CD4-positive, CD25-positive, alpha-beta regulatory T cell (primary cell): ENCODE measurements at regions not wholly inside any gene's neighbourhood (a gene's known extent, or its start where the extent isn't known, plus 50 kb on each side); places are given as distances from the start of the nearest gene placed in this dataset.
"Not testable (repeated sequence)": the region's sequence is repeated elsewhere in the genome, so short reads cannot be mapped to it uniquely, and the experiment has no call there.

Experiments used
- ATAC-seq, 2 donors: fragments of 150-1000 bp; cut with Tn5 transposase; one replicate each; pipeline ENCODE4 v1.10.0; 2021; ENCODE audit warnings: low read depth in 2 of 2, moderate number of reproducible peaks in 2 of 2, moderate library complexity in 1 of 2
- DNase-seq, 3 donors: peaks; one replicate each; pipeline versions ENCODE4 v3.0.0 to v3.0.0-alpha.2; 2012 to 2022; ENCODE audit warnings: mixed read lengths in 1 of 3
- H3K27ac ChIP-seq: one replicate; pipeline ENCODE4 v1.7.0; 2013; ENCODE audit warnings: mild to moderate bottlenecking, low read length; ENCODE audit not compliant: insufficient read depth, poor library complexity, severe bottlenecking
- H3K27me3 ChIP-seq: one replicate; pipeline ENCODE4 v1.7.0; 2013; ENCODE audit warnings: low read length; ENCODE audit not compliant: control insufficient read depth, insufficient read depth
- H3K36me3 ChIP-seq: one replicate; pipeline ENCODE4 v1.7.0; 2013; ENCODE audit warnings: mild to moderate bottlenecking, low read length, moderate library complexity; ENCODE audit not compliant: control insufficient read depth, insufficient read depth
- H3K4me1 ChIP-seq: 2 replicates; pipeline ENCODE4 v1.7.0; 2013; ENCODE audit warnings: mild to moderate bottlenecking, low read length; ENCODE audit not compliant: insufficient read depth, control insufficient read depth, poor library complexity, severe bottlenecking
- H3K4me3 ChIP-seq: one replicate; pipeline ENCODE4 v1.7.0; 2013; ENCODE audit warnings: low read depth, mild to moderate bottlenecking, low read length, moderate library complexity
- H3K9me3 ChIP-seq, 2 experiments: 1 replicate in 1 of 2; 2 replicates in 1 of 2; pipeline ENCODE4 v1.7.0; 2013; ENCODE audit warnings: low read length in 2 of 2, mild to moderate bottlenecking in 1 of 2, moderate library complexity in 1 of 2; ENCODE audit not compliant: control insufficient read depth in 2 of 2
- H3K27ac Mint-ChIP-seq, 3 donors: one replicate each; pipeline ENCODE4 v1.8.0; 2020 to 2022; ENCODE audit warnings: mild to moderate bottlenecking in 3 of 3, mixed read lengths in 3 of 3, moderate library complexity in 2 of 3
- H3K27me3 Mint-ChIP-seq: one replicate; pipeline ENCODE4 v1.8.0; 2022; ENCODE audit warnings: mild to moderate bottlenecking, mixed read lengths
- H3K36me3 Mint-ChIP-seq: one replicate; pipeline ENCODE4 v1.8.0; 2020; ENCODE audit warnings: mixed read lengths
- H3K4me1 Mint-ChIP-seq, 4 donors: one replicate each; pipeline ENCODE4 v1.8.0; 2020 to 2022; ENCODE audit warnings: mixed read lengths in 4 of 4, mild to moderate bottlenecking in 1 of 4
- H3K4me3 Mint-ChIP-seq, 4 donors: one replicate each; pipeline ENCODE4 v1.8.0; 2020 to 2022; ENCODE audit warnings: mild to moderate bottlenecking in 4 of 4, mixed read lengths in 4 of 4, moderate library complexity in 3 of 4
- H3K9me3 Mint-ChIP-seq, 7 donors: one replicate each; pipeline ENCODE4 v1.8.0; 2020 to 2022; ENCODE audit warnings: mixed read lengths in 7 of 7, mild to moderate bottlenecking in 3 of 7, moderate library complexity in 2 of 7

DNA sequence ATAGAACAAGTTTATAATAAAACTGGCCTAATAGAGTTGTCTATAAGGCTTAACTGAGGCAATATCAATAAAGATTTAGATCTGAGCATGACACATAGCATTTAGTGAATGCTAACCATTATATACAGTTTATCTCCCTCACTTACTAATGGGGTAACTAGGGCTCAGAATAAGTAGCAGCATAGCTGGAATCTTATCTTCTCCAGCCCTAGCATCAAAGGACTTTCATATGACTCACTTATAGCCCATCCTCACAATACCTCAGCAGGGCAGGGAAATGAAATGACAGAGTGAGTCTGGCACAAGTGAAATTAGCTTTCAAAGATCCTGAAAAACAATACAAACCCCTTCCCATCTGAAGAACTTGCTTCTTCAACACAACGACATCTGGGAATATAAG lies 362.9 kb downstream of the KIF20B start:
- no peaks in the 10 kb centered on the region for H3K4me1 Mint-ChIP-seq
- no peak overlapping the region for H3K4me3 ChIP-seq
- no peaks in the 10 kb centered on the region for H3K36me3 Mint-ChIP-seq

DNA sequence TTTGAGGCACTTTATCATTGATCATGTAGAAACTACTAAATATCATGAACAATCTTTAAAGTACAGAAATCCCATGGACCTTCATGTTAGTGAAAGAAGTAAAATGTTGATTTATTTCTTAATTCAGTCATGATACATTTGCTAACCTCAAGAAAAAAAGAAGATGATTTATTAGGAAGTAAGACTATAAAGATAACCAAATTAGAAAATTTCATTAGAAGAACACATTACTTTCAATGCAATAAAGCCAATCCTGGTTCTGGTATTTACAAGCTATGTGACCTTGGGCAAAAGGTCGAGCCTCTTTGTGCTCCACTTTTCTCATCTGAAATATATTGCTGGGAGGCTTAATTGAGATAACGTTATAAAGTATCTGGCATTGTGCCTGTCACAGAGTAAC lies 365.0 kb downstream of the KIF20B start:
- no peak for DNase-seq
- H3K36me3 Mint-ChIP-seq, result no peaks in the 10 kb centered on the region
- H3K9me3 Mint-ChIP-seq, result peaks cover 0 to 7% (median 3%) of the 10 kb centered on the region in 7 donors
- H3K36me3 ChIP-seq, result no peaks in the 10 kb centered on the region
- no peaks in the 10 kb centered on the region for H3K9me3 ChIP-seq
- H3K4me1 ChIP-seq, result no peaks in the 10 kb centered on the region
- no peaks in the 10 kb centered on the region for H3K4me1 Mint-ChIP-seq
- no peak for ATAC-seq
- no peak overlapping the region for H3K27ac ChIP-seq
- no peak overlapping the region for H3K27ac Mint-ChIP-seq
- H3K27me3 Mint-ChIP-seq, result no peaks in the 10 kb centered on the region
- no peaks in the 10 kb centered on the region for H3K27me3 ChIP-seq
- H3K4me3 ChIP-seq, result no peak overlapping the region
- no peak overlapping the region for H3K4me3 Mint-ChIP-seq

More for the DNA sequence above, 362.9 kb downstream of the KIF20B start:
- no peaks in the 10 kb centered on the region for H3K9me3 ChIP-seq
- ATAC-seq, result no peak
- Mint-ChIP-seq H3K27me3 (no peaks in the 10 kb centered on the region), H3K4me3 (no peak overlapping the region), H3K9me3 (peaks cover 0 to 7% (median 1%) of the 10 kb centered on the region in 7 donors), H3K27ac (no peak overlapping the region)
- H3K27me3 ChIP-seq, result no peaks in the 10 kb centered on the region
- H3K36me3 ChIP-seq, result no peaks in the 10 kb centered on the region
- H3K4me1 ChIP-seq, result no peaks in the 10 kb centered on the region
- DNase-seq, result no peak
- H3K27ac ChIP-seq, result no peak overlapping the region

DNA sequence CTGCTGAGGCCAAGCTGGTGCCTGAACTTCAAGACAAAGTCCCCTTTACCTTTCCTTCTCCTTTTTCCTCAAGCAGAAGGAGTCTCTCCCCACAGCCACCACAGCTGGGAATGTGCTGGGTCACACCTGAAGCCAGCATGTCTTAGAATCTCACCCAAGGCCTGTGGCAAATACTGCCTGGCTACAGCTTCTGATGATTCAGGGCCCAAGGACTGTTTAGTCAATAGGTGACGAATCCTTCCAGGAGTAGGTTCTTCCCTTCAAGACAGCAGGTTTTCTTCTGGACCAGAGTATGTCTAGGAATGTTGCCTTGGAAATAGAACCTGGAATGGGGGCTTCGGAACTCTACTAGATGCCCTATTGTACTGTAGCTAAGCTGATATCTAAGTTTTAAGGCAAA lies 374.6 kb downstream of the KIF20B start:
- ATAC-seq (no peak), DNase-seq (no peak)
- Histone ChIP-seq H3K36me3 (no peaks in the 10 kb centered on the region), H3K4me1 (no peaks in the 10 kb centered on the region), H3K4me3 (no peak overlapping the region), H3K9me3 (no peaks in the 10 kb centered on the region), H3K27ac (no peak overlapping the region), H3K27me3 (no peaks in the 10 kb centered on the region)
- Mint-ChIP-seq H3K9me3 (peaks cover 0 to 2% (median 0%) of the 10 kb centered on the region in 7 donors), H3K27ac (no peak overlapping the region), H3K27me3 (no peaks in the 10 kb centered on the region), H3K4me1 (no peaks in the 10 kb centered on the region), H3K36me3 (no peaks in the 10 kb centered on the region), H3K4me3 (no peak overlapping the region)

DNA sequence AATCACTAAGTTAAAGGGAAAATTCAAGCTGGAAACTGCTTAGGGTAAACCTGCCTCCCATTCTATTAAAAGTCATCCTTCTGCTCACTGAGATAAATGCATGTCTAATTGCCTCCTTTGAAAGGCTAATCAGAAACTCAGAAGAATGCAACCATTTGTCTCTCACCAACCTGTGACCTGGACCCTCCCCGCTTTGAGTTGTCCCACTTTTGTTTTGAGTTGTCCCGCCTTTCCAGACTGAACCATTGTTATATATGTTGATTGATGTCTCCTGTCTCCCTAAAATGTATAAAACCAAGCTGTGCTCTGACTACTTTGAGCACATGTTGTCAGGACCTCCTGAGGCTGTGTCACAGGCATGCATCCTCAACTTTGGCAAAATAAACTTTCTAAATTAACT lies 378.4 kb downstream of the KIF20B start:
- Histone ChIP-seq H3K4me1 (no peaks in the 10 kb centered on the region), H3K36me3 (no peaks in the 10 kb centered on the region), H3K4me3 (no peak overlapping the region), H3K27me3 (no peaks in the 10 kb centered on the region), H3K27ac (no peak overlapping the region), H3K9me3 (no peaks in the 10 kb centered on the region)
- DNase-seq (no peak), ATAC-seq (no peak)
- Mint-ChIP-seq H3K36me3 (no peaks in the 10 kb centered on the region), H3K4me3 (no peak overlapping the region), H3K27ac (no peak overlapping the region), H3K9me3 (peaks cover 0 to 3% (median 0%) of the 10 kb centered on the region in 7 donors), H3K4me1 (no peaks in the 10 kb centered on the region), H3K27me3 (no peaks in the 10 kb centered on the region)

DNA sequence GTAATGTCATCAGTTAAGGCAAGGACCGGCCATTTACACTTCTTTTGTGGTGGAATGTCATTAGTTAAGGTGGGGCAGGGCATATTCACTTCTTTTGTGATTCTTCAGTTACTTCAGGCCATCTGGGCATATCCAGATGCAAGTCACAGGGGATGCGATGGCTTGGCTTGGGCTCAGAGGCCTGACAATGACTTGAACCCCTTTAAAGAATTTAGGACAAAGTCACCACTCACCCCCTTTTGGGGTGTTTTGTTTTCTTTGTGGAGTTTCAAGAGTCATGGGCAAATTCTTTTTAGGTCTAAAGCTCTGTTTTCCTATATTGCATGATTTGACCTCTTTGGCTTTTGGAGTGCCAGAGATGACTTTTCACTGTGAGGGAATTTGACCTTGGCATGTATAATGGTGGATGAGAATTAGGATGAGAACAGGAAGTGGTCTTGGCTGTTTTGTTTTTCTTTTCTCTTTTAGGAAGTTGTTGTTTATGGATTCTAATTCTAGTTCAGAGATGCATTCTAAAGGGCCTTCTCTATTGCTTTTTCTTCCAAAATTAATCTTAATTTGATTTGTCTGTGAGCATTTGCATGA lies 385.3 kb downstream of the KIF20B start:
- Mint-ChIP-seq H3K4me3 (peak overlapping the region in 1 of 4 donors; percentile 4), H3K27ac (peak overlapping the region in 1 of 3 donors; percentile 22)
- H3K36me3 Mint-ChIP-seq, H3K4me1 ChIP-seq, H3K36me3 ChIP-seq, ATAC-seq, DNase-seq, H3K27ac ChIP-seq, H3K4me3 ChIP-seq, H3K9me3 ChIP-seq, H3K27me3 Mint-ChIP-seq, H3K27me3 ChIP-seq, H3K9me3 Mint-ChIP-seq, H3K4me1 Mint-ChIP-seq: not testable (repeated sequence)

DNA sequence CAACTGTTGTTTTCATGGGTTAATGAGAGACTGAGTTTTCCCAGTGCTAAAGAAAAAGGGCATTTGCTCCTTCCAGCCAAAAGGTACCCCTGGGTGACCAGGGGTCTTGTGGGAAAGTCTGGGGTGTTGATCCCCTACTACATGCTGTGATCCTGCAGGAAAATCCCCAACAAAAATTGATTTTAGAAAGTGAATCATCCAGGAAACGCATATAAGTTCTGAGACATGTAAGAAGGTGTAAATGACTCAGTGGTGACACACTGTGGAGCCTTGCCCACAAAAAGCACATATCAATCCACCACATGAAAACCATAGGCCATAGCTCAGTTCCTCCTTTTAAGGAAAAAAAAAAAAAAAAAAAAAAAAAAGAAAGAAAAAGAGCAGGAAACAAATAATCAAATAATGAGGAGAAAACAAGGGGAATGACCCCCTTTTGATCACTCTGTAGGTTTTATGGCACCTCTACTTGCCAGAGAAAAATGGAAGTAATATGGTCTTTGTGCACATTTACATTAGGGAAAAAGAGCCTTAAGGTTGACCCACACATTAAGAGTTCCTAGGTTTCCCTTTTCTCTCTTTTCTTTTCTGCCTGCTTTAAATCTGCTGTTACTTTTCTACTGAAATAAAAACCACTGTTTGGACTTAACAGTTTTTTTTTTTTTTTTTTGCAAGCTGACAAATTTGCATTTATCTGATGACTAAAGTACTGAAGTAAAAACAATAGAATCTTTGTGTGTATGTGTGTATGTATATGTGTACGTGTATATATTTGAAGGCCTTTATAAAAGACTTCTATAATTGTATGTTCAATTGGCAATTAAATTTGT lies 386.0 kb downstream of the KIF20B start:
- no peaks in the 10 kb centered on the region for H3K36me3 ChIP-seq
- H3K4me1 ChIP-seq, result no peaks in the 10 kb centered on the region
- Mint-ChIP-seq H3K4me3 (no peak overlapping the region), H3K36me3 (no peaks in the 10 kb centered on the region), H3K27me3 (no peaks in the 10 kb centered on the region), H3K27ac (no peak overlapping the region), H3K4me1 (no peaks in the 10 kb centered on the region), H3K9me3 (peaks cover 0 to 3% (median 0%) of the 10 kb centered on the region in 7 donors)
- no peak for ATAC-seq
- DNase-seq, result no peak
- H3K9me3 ChIP-seq, result no peaks in the 10 kb centered on the region
- no peak overlapping the region for H3K4me3 ChIP-seq
- H3K27me3 ChIP-seq, result no peaks in the 10 kb centered on the region
- H3K27ac ChIP-seq, result no peak overlapping the region

DNA sequence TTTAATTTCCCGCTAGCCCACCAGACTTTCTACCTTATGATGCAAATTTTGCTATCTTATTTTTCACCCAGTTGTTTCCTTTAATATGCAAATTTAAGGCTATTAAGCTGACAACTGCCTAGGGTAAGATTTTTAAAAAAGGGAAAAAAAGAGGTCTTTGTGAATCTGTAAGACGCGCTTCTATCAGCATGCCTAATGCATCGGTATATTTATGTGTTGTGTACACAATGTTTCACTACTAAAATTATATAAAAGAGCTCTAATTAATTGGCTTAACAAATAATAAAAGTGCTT lies 386.6 kb downstream of the KIF20B start:
- H3K4me1 ChIP-seq, result no peaks in the 10 kb centered on the region
- Mint-ChIP-seq H3K4me1 (no peaks in the 10 kb centered on the region), H3K27ac (no peak overlapping the region), H3K27me3 (no peaks in the 10 kb centered on the region), H3K9me3 (peaks cover 0 to 2% (median 0%) of the 10 kb centered on the region in 7 donors), H3K4me3 (no peak overlapping the region), H3K36me3 (no peaks in the 10 kb centered on the region)
- no peaks in the 10 kb centered on the region for H3K36me3 ChIP-seq
- H3K27ac ChIP-seq, result no peak overlapping the region
- H3K9me3 ChIP-seq, result no peaks in the 10 kb centered on the region
- no peak overlapping the region for H3K4me3 ChIP-seq
- DNase-seq (no peak), ATAC-seq (no peak)
- H3K27me3 ChIP-seq, result no peaks in the 10 kb centered on the region

DNA sequence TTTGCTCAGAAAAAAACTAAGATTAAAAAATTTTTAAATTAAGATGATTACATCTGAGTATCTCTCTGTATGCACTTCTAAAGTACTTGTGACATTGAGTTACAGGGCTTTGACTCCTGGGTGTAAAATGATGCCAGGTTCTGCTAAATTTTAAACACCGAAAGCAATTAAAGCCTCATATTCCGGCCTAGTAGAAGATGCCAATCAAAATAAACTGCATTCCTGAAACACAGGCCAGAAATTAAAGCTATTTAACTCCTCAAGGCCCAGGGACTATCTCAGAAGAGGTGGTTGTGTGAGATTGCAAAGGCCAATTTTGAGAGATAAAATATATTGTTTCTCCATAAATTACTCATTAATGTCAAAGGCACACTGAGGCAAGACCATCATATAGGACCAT lies 388.3 kb downstream of the KIF20B start:
- DNase-seq (no peak), ATAC-seq (no peak)
- Histone ChIP-seq H3K9me3 (no peaks in the 10 kb centered on the region), H3K27ac (no peak overlapping the region), H3K27me3 (no peaks in the 10 kb centered on the region), H3K4me1 (no peaks in the 10 kb centered on the region), H3K36me3 (no peaks in the 10 kb centered on the region), H3K4me3 (no peak overlapping the region)
- H3K4me3 Mint-ChIP-seq, result no peak overlapping the region
- H3K27ac Mint-ChIP-seq, result no peak overlapping the region
- no peaks in the 10 kb centered on the region for H3K9me3 Mint-ChIP-seq
- no peaks in the 10 kb centered on the region for H3K4me1 Mint-ChIP-seq
- H3K36me3 Mint-ChIP-seq, result no peaks in the 10 kb centered on the region
- no peaks in the 10 kb centered on the region for H3K27me3 Mint-ChIP-seq
